ENCODE measurements at regions not wholly inside any gene's neighbourhood (a gene's known extent, or its start where the extent isn't known, plus 50 kb on each side); places are given as distances from the start of the nearest gene placed in this dataset.
"Not testable (repeated sequence)": the region's sequence is repeated elsewhere in the genome, so short reads cannot be mapped to it uniquely, and the experiment has no call there.

DNA sequence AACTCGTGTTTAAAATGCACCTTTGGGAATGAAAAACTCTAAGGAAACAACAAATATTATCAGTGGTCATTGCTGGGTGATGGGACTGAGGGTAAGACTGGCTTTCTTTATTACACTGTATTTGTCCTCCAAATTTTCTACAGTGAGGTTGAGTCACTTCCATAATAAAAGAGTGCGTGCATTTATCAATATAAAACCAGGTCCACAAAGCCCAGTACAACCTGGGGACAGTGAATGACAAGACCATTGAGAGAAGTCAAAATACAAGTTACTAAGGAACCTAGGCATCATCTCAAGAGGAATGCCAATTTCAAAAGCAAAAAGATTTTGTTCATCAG lies 76.4 kb downstream of the MAGED4 start:
- peak overlapping the region; percentile 50 for H2AFZ ChIP-seq (ENCODE audit: low read length, unreplicated experiment)
- H3K27ac ChIP-seq (ENCODE audit: low read depth, low read length) = no peak overlapping the region
- H3K4me1 ChIP-seq (ENCODE audit: control insufficient read depth, insufficient read depth, low read length, unreplicated experiment) = peaks cover 2% of the 10 kb centered on the region
- H3K79me2 ChIP-seq (ENCODE audit: control insufficient read depth, insufficient read depth, low read length, unreplicated experiment) = no peaks in the 10 kb centered on the region
- no peaks in the 10 kb centered on the region; the same call in none of the 2 replicates for H3K27me3 ChIP-seq (ENCODE audit: insufficient read depth, low read length)
- peak overlapping the region; percentile 85 for H3K4me3 ChIP-seq (ENCODE audit: low read depth, low read length)
- no peaks in the 10 kb centered on the region for H3K36me3 ChIP-seq (ENCODE audit: insufficient read depth, low read length)

DNA sequence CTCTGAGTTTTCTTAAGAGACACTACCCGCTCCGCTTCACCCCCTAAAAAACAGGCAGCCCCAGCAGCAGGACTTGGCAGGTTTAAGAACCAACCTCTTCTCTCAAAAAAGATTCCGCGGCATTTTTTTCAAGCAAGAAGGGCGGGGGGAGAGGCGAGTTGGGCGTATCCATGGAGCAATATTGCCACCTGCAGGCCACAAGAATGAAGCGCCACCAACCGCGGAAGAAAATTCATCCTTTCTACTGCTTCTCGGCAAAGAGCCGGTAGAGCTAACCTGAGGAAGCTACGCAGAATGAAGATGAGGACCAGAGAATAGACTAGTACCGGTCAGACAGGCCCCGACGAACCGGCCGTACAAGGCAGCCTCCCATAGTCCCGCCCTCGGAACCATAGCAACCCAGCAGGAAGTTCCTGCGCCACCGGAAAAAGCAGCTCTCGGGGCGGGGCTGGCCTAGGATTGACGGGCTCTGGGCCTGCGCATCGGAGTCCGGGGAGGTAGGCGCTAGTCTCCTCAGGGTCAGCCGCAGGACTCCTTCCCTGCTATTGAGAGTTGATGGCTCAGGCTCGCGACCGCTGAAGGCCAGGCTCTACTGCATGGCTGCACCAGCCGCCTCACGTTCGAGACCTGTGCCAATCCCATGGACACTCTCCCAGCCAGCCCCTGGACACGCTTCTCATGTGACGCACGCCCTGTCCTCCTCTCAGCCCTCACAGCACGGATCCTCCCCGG lies 76.9 kb downstream of the MAGED4 start:
- Histone ChIP-seq H3K27ac (ENCODE audit: low read depth, low read length) (peak overlapping the region; percentile 91), H3K4me3 (ENCODE audit: low read depth, low read length) (peak overlapping the region; percentile 85), H3K4me1 (ENCODE audit: control insufficient read depth, insufficient read depth, low read length, unreplicated experiment) (peaks cover 2% of the 10 kb centered on the region), H3K27me3 (ENCODE audit: insufficient read depth, low read length) (no peaks in the 10 kb centered on the region; the same call in 1 of the 2 replicates), H2AFZ (ENCODE audit: low read length, unreplicated experiment) (peak overlapping the region; percentile 50), H3K79me2 (ENCODE audit: control insufficient read depth, insufficient read depth, low read length, unreplicated experiment) (no peaks in the 10 kb centered on the region), H3K36me3 (ENCODE audit: insufficient read depth, low read length) (no peaks in the 10 kb centered on the region)

DNA sequence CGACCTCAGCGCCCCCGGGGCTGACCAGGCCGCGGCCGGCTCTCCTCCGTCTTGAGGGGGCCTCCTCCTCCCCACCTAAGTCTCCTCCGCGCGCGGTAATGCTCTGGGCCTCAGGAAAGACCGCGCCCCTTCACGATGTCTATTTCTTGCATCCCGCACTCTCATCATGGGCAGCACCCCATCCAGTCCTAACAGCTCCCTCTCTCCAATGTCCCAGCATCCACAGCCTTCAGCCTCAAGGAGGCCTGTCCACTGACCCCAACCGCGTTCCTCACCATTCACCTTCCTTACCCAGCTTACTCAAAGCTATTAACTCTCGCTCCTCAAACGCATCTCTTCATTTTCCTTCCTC lies 77.5 kb downstream of the MAGED4 start:
- H3K36me3 ChIP-seq (ENCODE audit: insufficient read depth, low read length) = no peaks in the 10 kb centered on the region
- peaks cover 2% of the 10 kb centered on the region for H3K4me1 ChIP-seq (ENCODE audit: control insufficient read depth, insufficient read depth, low read length, unreplicated experiment)
- no peaks in the 10 kb centered on the region for H3K79me2 ChIP-seq (ENCODE audit: control insufficient read depth, insufficient read depth, low read length, unreplicated experiment)
- H3K27ac ChIP-seq (ENCODE audit: low read depth, low read length) = 0 out of 2 replicates have a peak overlapping the region, but pooled peaks have one; percentile 91
- H2AFZ ChIP-seq (ENCODE audit: low read length, unreplicated experiment) = peak overlapping the region; percentile 32
- H3K27me3 ChIP-seq (ENCODE audit: insufficient read depth, low read length) = no peaks in the 10 kb centered on the region; the same call in 1 of the 2 replicates
- H3K4me3 ChIP-seq (ENCODE audit: low read depth, low read length) = peak overlapping the region; percentile 85

DNA sequence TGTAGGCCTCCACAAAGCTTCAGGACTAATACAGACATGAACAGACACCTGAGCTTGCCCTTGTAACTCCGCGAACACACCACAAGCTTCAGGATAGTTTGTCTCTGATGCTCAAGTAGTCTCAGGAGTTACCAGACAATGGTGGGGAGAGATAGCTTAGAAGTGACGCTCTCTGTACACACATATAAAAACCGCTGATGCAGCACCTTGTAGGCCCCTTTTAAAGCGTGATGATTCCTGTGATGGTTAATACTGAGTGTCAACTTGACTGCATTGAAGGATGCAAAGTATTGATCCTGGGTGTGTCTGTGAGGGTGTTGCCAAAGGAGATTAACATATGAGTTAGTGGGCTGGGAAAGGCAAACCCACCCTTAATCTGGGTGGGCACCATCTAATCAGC lies 78.7 kb downstream of the MAGED4 start:
- Histone ChIP-seq H3K4me1 (ENCODE audit: control insufficient read depth, insufficient read depth, low read length, unreplicated experiment) (peaks cover 2% of the 10 kb centered on the region), H2AFZ (ENCODE audit: low read length, unreplicated experiment) (no peak overlapping the region)

DNA sequence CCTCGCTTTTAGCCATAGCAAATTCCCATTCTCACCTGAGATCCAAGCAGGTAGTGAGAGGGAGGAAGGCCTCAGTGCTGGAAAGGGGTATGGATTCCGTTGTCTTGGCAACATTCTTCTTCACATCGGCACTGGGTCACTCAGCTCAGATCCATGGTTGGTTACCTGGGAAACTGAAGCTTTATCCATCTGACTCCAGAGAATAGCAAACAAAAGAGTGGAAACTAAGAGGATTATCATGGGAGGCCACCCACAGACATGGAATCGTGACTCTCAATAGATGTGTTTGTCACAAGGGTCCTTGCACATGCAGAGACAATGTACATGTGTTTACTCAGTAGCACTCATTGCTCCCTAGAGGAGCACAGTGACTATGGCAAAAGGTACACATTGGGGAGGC lies 81.0 kb downstream of the MAGED4 start:
- Histone ChIP-seq H3K27me3 (ENCODE audit: insufficient read depth, low read length) (no peaks in the 10 kb centered on the region), H2AFZ (ENCODE audit: low read length, unreplicated experiment) (no peak overlapping the region), H3K27ac (ENCODE audit: low read depth, low read length) (no peak overlapping the region), H3K4me3 (ENCODE audit: low read depth, low read length) (no peak overlapping the region), H3K79me2 (ENCODE audit: control insufficient read depth, insufficient read depth, low read length, unreplicated experiment) (no peaks in the 10 kb centered on the region), H3K36me3 (ENCODE audit: insufficient read depth, low read length) (no peaks in the 10 kb centered on the region), H3K4me1 (ENCODE audit: control insufficient read depth, insufficient read depth, low read length, unreplicated experiment) (peaks cover 2% of the 10 kb centered on the region)

More for the DNA sequence above, 78.7 kb downstream of the MAGED4 start:
- Histone ChIP-seq H3K36me3 (ENCODE audit: insufficient read depth, low read length) (no peaks in the 10 kb centered on the region), H3K27me3 (ENCODE audit: insufficient read depth, low read length) (no peaks in the 10 kb centered on the region), H3K27ac (ENCODE audit: low read depth, low read length) (no peak overlapping the region), H3K4me3 (ENCODE audit: low read depth, low read length) (no peak overlapping the region), H3K79me2 (ENCODE audit: control insufficient read depth, insufficient read depth, low read length, unreplicated experiment) (no peaks in the 10 kb centered on the region)

DNA sequence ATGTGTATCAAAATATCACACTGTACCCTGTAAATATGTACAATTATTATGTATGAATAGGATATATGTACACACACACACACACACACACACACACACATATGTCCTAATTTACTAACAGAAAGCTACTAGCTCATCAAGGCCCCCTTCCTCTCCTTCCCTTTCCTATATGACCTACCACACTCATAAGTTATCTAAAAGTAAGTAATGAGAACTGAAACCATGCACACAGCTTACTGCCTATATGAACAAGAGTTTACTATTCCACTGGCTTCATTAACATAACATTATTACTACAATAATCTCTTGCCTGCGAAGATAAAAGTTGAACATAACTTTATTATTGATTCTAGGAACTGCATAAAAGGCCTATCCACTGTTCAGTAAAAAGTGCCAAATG lies 83.8 kb downstream of the MAGED4 start:
- not testable (repeated sequence) for H3K36me3 ChIP-seq (ENCODE audit: insufficient read depth, low read length); H3K27me3 ChIP-seq (ENCODE audit: insufficient read depth, low read length); H3K79me2 ChIP-seq (ENCODE audit: control insufficient read depth, insufficient read depth, low read length, unreplicated experiment); H3K4me1 ChIP-seq (ENCODE audit: control insufficient read depth, insufficient read depth, low read length, unreplicated experiment); H3K4me3 ChIP-seq (ENCODE audit: low read depth, low read length); H2AFZ ChIP-seq (ENCODE audit: low read length, unreplicated experiment); H3K27ac ChIP-seq (ENCODE audit: low read depth, low read length)

DNA sequence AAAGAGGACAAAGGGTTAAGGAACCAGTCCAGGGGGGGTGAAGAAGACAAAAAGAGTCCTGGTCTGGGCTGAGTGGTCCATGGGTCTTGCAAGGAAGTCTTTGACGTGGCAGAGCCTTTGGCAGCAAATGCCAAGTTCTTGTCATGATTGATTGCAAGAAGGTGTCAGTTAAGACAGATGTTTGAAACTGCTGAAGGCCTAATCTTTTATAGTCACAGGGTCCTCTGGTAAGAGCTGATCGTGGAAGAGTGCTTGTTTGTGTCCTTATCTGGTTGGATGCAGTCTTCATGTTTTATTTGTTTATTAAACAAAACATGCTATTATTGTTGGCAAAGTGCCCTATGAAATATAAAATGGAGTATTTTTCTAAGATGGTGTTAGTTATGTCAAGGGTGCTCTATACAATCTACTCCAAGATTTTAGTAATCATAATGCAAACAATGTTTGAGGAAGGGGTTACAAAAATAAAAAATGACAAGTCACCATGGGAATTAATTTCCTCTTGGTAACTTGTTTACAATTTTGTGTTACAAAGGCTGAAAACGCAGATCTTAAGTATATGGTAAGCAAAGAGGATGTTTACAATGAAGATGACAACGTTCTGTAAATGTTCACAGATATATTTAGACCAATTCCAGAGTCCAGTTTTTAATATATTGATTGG lies 85.9 kb downstream of the MAGED4 start:
- H3K27ac ChIP-seq (ENCODE audit: low read depth, low read length) = no peak overlapping the region
- H3K27me3 ChIP-seq (ENCODE audit: insufficient read depth, low read length) = peaks cover 14% of the 10 kb centered on the region; the same call in 1 of the 2 replicates
- H2AFZ ChIP-seq (ENCODE audit: low read length, unreplicated experiment) = no peak overlapping the region
- H3K4me3 ChIP-seq (ENCODE audit: low read depth, low read length) = no peak overlapping the region
- no peaks in the 10 kb centered on the region for H3K79me2 ChIP-seq (ENCODE audit: control insufficient read depth, insufficient read depth, low read length, unreplicated experiment)
- no peaks in the 10 kb centered on the region for H3K36me3 ChIP-seq (ENCODE audit: insufficient read depth, low read length)
- no peaks in the 10 kb centered on the region for H3K4me1 ChIP-seq (ENCODE audit: control insufficient read depth, insufficient read depth, low read length, unreplicated experiment)

DNA sequence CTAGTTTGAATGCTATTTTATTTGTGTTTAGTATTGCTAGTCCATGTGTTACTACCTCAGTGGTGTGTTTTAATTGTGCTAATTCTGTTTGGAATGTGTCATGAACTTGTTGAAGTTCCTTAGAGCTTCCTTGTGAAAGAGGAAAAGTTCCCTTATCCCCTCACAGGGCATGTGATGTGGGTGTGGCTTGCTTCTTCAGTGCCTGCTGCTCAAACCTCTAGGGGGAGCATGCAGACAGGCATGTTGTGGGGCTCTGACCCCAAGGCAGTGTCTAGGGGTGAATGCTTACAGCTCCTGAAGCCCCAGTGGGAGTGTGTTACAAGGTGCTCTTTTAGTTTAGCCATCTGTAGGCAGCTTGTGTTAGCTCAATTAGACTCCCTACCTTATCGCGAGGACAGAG lies 86.5 kb downstream of the MAGED4 start:
- H3K4me3 ChIP-seq (ENCODE audit: low read depth, low read length) = no peak overlapping the region
- H3K36me3 ChIP-seq (ENCODE audit: insufficient read depth, low read length) = no peaks in the 10 kb centered on the region
- no peak overlapping the region for H2AFZ ChIP-seq (ENCODE audit: low read length, unreplicated experiment)
- no peak overlapping the region for H3K27ac ChIP-seq (ENCODE audit: low read depth, low read length)
- peaks cover 14% of the 10 kb centered on the region; the same call in 1 of the 2 replicates for H3K27me3 ChIP-seq (ENCODE audit: insufficient read depth, low read length)
- no peaks in the 10 kb centered on the region for H3K4me1 ChIP-seq (ENCODE audit: control insufficient read depth, insufficient read depth, low read length, unreplicated experiment)
- H3K79me2 ChIP-seq (ENCODE audit: control insufficient read depth, insufficient read depth, low read length, unreplicated experiment) = no peaks in the 10 kb centered on the region

DNA sequence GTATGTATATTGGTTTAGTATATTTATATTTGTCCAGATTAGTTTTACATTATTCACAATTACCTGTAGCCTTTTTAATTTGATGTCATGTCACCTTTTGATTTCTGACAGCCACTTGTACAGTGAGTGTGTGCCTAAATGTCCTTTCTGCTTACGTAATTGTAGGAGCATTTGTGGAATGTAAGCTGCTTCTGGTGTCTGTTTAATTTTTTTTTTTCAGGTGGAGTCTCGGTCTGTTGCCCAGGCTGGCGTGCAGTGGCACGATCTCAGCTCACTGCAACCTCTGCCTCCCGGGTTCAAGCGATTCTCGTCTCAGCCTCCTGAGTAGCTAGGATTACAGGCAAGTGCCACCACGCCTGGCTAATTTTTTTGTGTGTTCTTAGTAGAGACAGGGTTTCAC lies 91.2 kb upstream of the XAGE2 start:
- H3K27me3 ChIP-seq (ENCODE audit: insufficient read depth, low read length) = peaks cover 20% of the 10 kb centered on the region; the same call in 1 of the 2 replicates
- H2AFZ ChIP-seq (ENCODE audit: low read length, unreplicated experiment) = no peak overlapping the region
- H3K27ac ChIP-seq (ENCODE audit: low read depth, low read length) = no peak overlapping the region
- H3K36me3 ChIP-seq (ENCODE audit: insufficient read depth, low read length) = no peaks in the 10 kb centered on the region
- no peaks in the 10 kb centered on the region for H3K4me1 ChIP-seq (ENCODE audit: control insufficient read depth, insufficient read depth, low read length, unreplicated experiment)
- H3K79me2 ChIP-seq (ENCODE audit: control insufficient read depth, insufficient read depth, low read length, unreplicated experiment) = no peaks in the 10 kb centered on the region
- H3K4me3 ChIP-seq (ENCODE audit: low read depth, low read length) = no peak overlapping the region

DNA sequence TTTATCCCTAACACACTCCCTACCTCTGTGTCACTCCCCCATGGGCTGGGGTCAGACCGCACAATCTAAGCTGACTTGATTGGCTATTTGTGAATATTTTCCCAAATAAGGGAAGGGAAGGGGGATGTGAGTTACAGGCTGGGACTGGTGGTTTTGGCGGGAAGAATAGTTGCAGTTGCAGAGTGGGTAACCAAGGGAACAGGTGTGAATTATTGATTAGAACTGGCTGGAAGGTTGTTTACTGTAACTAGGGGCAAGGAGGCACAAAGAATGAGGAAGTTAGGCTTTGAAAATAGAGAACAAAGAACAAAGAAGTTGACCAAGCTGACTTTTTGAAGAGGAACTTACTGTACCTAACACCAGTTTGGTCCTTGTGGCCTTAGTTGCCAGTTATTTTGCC lies 88.0 kb upstream of the XAGE2 start:
- H3K27me3 ChIP-seq (ENCODE audit: insufficient read depth, low read length) = peaks cover 6% of the 10 kb centered on the region; the same call in 1 of the 2 replicates
- H3K4me3 ChIP-seq (ENCODE audit: low read depth, low read length) = no peak overlapping the region
- no peak overlapping the region for H3K27ac ChIP-seq (ENCODE audit: low read depth, low read length)
- H3K79me2 ChIP-seq (ENCODE audit: control insufficient read depth, insufficient read depth, low read length, unreplicated experiment) = no peaks in the 10 kb centered on the region
- no peaks in the 10 kb centered on the region for H3K36me3 ChIP-seq (ENCODE audit: insufficient read depth, low read length)
- no peaks in the 10 kb centered on the region for H3K4me1 ChIP-seq (ENCODE audit: control insufficient read depth, insufficient read depth, low read length, unreplicated experiment)
- H2AFZ ChIP-seq (ENCODE audit: low read length, unreplicated experiment) = no peak overlapping the region

DNA sequence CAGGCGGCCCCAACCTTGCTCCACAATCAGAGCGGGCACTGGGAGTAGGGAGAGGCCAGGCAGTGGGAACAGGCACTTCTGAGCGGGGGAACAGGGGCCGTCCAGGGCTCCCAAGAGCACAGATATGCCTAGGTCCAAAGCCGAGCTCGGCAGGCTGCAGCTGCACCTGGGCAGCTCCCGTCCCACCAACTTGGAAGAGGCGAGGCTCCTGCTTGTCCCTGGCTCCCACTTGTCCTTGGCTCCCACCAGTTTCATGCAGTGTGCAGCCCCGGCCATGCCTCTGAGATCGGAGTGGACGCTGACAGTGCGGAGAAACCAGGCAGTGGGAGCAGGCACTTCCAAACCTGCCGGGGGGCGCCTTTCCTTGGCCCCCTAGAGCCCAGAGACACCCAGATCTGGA lies 84.0 kb upstream of the XAGE2 start:
- Histone ChIP-seq H3K4me3 (ENCODE audit: low read depth, low read length) (no peak overlapping the region), H3K27ac (ENCODE audit: low read depth, low read length) (no peak overlapping the region), H3K4me1 (ENCODE audit: control insufficient read depth, insufficient read depth, low read length, unreplicated experiment) (no peaks in the 10 kb centered on the region), H3K27me3 (ENCODE audit: insufficient read depth, low read length) (no peaks in the 10 kb centered on the region), H2AFZ (ENCODE audit: low read length, unreplicated experiment) (no peak overlapping the region), H3K79me2 (ENCODE audit: control insufficient read depth, insufficient read depth, low read length, unreplicated experiment) (no peaks in the 10 kb centered on the region), H3K36me3 (ENCODE audit: insufficient read depth, low read length) (no peaks in the 10 kb centered on the region)

Data from ACC112 (cell line).